ENCODE measurements at regions not wholly inside any gene's neighbourhood (a gene's known extent, or its start where the extent isn't known, plus 50 kb on each side); places are given as distances from the start of the nearest gene placed in this dataset.

GRCh38 chrX:16312761-16313623, 145.7 kb downstream of the MAGEB17 start:
- Histone ChIP-seq H3K36me3 (ENCODE audit: insufficient read depth, low read length) (no peaks in the 10 kb centered on the region), H3K27me3 (ENCODE audit: insufficient read depth, low read length) (no peaks in the 10 kb centered on the region), H3K4me1 (ENCODE audit: insufficient read depth, low read length) (no peaks in the 10 kb centered on the region), H2AFZ (ENCODE audit: low read depth, low read length) (no peak overlapping the region), H3K27ac (ENCODE audit: low read depth, low read length) (no peak overlapping the region), H3K4me2 (ENCODE audit: low read length) (no peak overlapping the region), H3K9me3 (ENCODE audit: insufficient read depth, low read depth, low read length) (no peaks in the 10 kb centered on the region), H3K4me3 (ENCODE audit: insufficient read depth, low read depth, low read length) (no peak overlapping the region), H4K20me1 (ENCODE audit: insufficient read depth, low read length) (no peaks in the 10 kb centered on the region), H3K9ac (ENCODE audit: low read length) (no peak overlapping the region), H3K79me2 (ENCODE audit: insufficient read depth, low read length) (no peaks in the 10 kb centered on the region)
- Mint-ChIP-seq H3K4me1 (ENCODE audit: low read depth, unreplicated experiment) (no peaks in the 10 kb centered on the region), H3K36me3 (ENCODE audit: low read depth, unreplicated experiment) (no peaks in the 10 kb centered on the region), H3K27me3 (ENCODE audit: low read depth, unreplicated experiment) (no peaks in the 10 kb centered on the region), H3K9me3 (ENCODE audit: unreplicated experiment) (no peaks in the 10 kb centered on the region), H3K4me3 (ENCODE audit: unreplicated experiment) (no peak overlapping the region), H3K27ac (ENCODE audit: unreplicated experiment) (no peak overlapping the region)
- TF ChIP-seq EZH2 (IDR thresholded peaks at IDR 0.05; ENCODE audit: insufficient read depth, low read length) (no peak), CTCF (IDR thresholded peaks at IDR 0.05; ENCODE audit: insufficient read depth, low read depth, low read length) (no peak)
- no peak for FAIRE-seq
- DNase-seq (ENCODE audit: low read depth) = no peak

DNA sequence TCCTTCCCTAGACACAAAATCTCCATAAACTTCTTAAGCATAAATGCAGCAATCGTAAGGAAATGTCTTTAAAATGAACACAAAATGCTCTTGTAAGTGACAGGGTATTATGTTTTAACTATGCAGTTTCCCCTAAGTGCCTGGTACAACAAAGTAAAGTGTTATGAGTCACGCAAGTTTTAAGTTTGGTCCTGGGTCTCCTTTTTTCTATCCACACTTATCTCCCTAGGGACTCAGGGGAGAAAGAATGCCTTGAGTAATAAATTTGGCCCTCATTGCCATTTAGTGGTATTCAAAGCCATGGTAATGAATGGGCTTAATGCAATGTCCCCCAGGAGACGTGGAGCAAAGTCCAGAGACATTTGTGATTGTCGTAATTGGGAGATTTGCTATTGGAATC, 149.1 kb downstream of the MAGEB17 start:
- no peak overlapping the region for H3K27ac Mint-ChIP-seq (ENCODE audit: unreplicated experiment)
- H3K4me1 Mint-ChIP-seq (ENCODE audit: low read depth, unreplicated experiment) = peaks cover 13% of the 10 kb centered on the region

More for the DNA sequence above, 149.1 kb downstream of the MAGEB17 start:
- no peak overlapping the region for H2AFZ ChIP-seq (ENCODE audit: low read depth, low read length)
- no peaks in the 10 kb centered on the region for H3K27me3 ChIP-seq (ENCODE audit: insufficient read depth, low read length)
- Mint-ChIP-seq H3K27me3 (ENCODE audit: low read depth, unreplicated experiment) (no peaks in the 10 kb centered on the region), H3K9me3 (ENCODE audit: unreplicated experiment) (no peaks in the 10 kb centered on the region), H3K36me3 (ENCODE audit: low read depth, unreplicated experiment) (no peaks in the 10 kb centered on the region), H3K4me3 (ENCODE audit: unreplicated experiment) (no peak overlapping the region)
- H3K36me3 ChIP-seq (ENCODE audit: insufficient read depth, low read length) = no peaks in the 10 kb centered on the region
- H3K9ac ChIP-seq (ENCODE audit: low read length) = no peak overlapping the region
- no peak overlapping the region for H3K4me3 ChIP-seq (ENCODE audit: insufficient read depth, low read depth, low read length)
- H3K4me2 ChIP-seq (ENCODE audit: low read length) = no peak overlapping the region
- TF ChIP-seq EZH2 (IDR thresholded peaks at IDR 0.05; ENCODE audit: insufficient read depth, low read length) = no peak
- TF ChIP-seq CTCF (IDR thresholded peaks at IDR 0.05; ENCODE audit: insufficient read depth, low read depth, low read length) = no peak
- H3K4me1 ChIP-seq (ENCODE audit: insufficient read depth, low read length) = peaks cover 5% of the 10 kb centered on the region
- H3K79me2 ChIP-seq (ENCODE audit: insufficient read depth, low read length) = no peaks in the 10 kb centered on the region
- H3K27ac ChIP-seq (ENCODE audit: low read depth, low read length) = no peak overlapping the region
- no peaks in the 10 kb centered on the region for H3K9me3 ChIP-seq (ENCODE audit: insufficient read depth, low read depth, low read length)
- no peaks in the 10 kb centered on the region for H4K20me1 ChIP-seq (ENCODE audit: insufficient read depth, low read length)
- FAIRE-seq (no peak), DNase-seq (ENCODE audit: low read depth) (no peak)

Measured in astrocyte (in vitro differentiated cells and primary cell).